Subcutaneous abdominal adipose tissue (tissue), 5 donors: ENCODE measurements at regions not wholly inside any gene's neighbourhood (a gene's known extent, or its start where the extent isn't known, plus 50 kb on each side); places are given as distances from the start of the nearest gene placed in this dataset.

ENCODE experiments used
- H3K27ac ChIP-seq: one replicate; pipeline ENCODE4 v1.7.0; 2013; ENCODE audit warnings: low read depth, mild to moderate bottlenecking, inconsistent platforms, low read length, moderate library complexity
- H3K27me3 ChIP-seq, 5 donors: one replicate each; pipeline ENCODE4 v1.7.0; 2013; ENCODE audit warnings: low read length in 5 of 5, inconsistent platforms in 1 of 5; ENCODE audit not compliant: control insufficient read depth in 5 of 5, insufficient read depth in 4 of 5
- H3K36me3 ChIP-seq, 5 donors: one replicate each; pipeline ENCODE4 v1.7.0; 2013; ENCODE audit warnings: low read length in 5 of 5; ENCODE audit not compliant: control insufficient read depth in 5 of 5, insufficient read depth in 5 of 5
- H3K4me1 ChIP-seq, 5 donors: one replicate each; pipeline ENCODE4 v1.7.0; 2013; ENCODE audit warnings: low read length in 5 of 5, mild to moderate bottlenecking in 3 of 5, moderate library complexity in 1 of 5; ENCODE audit not compliant: control insufficient read depth in 5 of 5, insufficient read depth in 5 of 5
- H3K4me3 ChIP-seq, 5 donors: one replicate each; pipeline ENCODE4 v1.7.0; 2013; ENCODE audit warnings: low read length in 5 of 5, low read depth in 1 of 5
- H3K9ac ChIP-seq, 5 donors: one replicate each; pipeline ENCODE4 v1.7.0; 2013; ENCODE audit warnings: low read length in 5 of 5, mild to moderate bottlenecking in 4 of 5, moderate library complexity in 3 of 5
- H3K9me3 ChIP-seq, 5 donors: one replicate each; pipeline ENCODE4 v1.7.0; 2013; ENCODE audit warnings: low read length in 5 of 5; ENCODE audit not compliant: control insufficient read depth in 5 of 5
- donor health status: healthy.
- donor health status: healthy.
- donor health status: healthy.
- donor health status: healthy.
- donor health status: healthy.

DNA sequence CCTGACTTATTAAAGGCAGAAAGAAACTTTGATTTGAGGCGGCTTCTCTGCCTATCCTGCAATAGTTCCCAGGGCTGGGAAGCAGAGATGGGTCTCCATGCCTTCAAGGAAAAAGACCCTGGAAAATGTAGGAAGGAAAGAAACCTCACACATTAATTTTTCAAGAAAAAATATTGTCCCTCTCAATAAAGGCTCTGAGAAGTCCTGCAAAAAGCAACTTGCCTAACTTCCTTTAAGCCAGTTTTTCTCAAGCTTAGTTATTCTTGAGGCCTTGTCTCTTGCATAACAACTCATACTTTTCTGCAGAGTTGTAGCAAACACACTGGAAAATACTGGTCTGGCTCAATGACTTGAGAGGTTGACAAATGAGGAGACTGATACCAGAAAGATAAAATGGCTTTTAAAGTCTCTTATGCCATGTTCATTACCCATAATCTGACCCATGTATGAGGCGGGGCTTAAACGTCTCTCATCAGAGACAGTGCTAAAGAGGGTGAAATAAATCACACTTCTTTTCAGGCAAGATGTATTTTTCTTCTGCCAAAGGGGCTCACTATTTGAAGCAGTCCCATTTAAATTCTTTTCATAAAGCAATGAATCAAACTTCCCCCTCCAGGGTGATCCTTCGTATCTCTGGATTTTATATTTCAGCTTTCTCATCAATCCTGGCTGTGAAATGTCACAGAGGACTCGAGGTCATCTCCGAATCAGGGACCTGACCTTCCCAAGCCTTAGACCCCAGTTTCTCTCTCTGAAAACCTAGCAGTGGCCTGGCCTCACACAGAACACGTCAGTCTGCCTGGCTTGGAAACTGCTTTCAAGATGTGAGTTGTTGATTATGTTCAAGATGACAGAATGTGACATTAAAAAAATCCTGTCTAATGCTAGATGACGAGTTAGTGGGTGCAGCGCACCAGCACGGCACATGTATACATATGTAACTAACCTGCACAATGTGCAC lies 82.3 kb upstream of the KCNG1 start:
- Histone ChIP-seq H3K9ac (no peak overlapping the region), H3K9me3 (peaks cover 0 to 6% (median 0%) of the 10 kb centered on the region in 5 donors), H3K4me3 (no peak overlapping the region), H3K4me1 (no peaks in the 10 kb centered on the region), H3K27ac (no peak overlapping the region), H3K36me3 (no peaks in the 10 kb centered on the region), H3K27me3 (peaks cover 7 to 23% (median 9%) of the 10 kb centered on the region in 5 donors)

DNA sequence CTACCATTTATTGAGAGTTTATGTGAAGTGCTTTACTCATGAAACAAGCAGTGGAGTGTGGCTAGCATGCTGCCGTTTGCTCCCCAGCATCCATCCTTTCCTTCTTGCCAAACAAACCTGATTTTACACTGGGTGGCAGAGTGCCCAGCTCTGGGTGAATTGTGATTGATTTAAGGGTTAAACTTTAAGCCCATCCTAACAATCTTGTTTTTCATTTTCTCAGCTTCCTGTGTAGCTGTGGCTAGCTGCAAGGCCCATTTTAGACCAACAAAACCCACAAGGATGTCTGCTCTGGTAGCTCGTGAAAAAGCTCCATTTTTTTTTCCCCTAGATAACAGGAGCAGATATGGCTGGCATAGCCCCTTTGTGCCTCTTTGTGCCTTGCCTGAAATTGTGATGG lies 77.7 kb upstream of the KCNG1 start:
- Histone ChIP-seq H3K27me3 (peaks cover 0 to 15% (median 3%) of the 10 kb centered on the region in 5 donors), H3K27ac (no peak overlapping the region), H3K4me3 (no peak overlapping the region), H3K4me1 (no peaks in the 10 kb centered on the region), H3K9ac (no peak overlapping the region), H3K9me3 (peaks cover 0 to 6% (median 0%) of the 10 kb centered on the region in 5 donors), H3K36me3 (no peaks in the 10 kb centered on the region)

DNA sequence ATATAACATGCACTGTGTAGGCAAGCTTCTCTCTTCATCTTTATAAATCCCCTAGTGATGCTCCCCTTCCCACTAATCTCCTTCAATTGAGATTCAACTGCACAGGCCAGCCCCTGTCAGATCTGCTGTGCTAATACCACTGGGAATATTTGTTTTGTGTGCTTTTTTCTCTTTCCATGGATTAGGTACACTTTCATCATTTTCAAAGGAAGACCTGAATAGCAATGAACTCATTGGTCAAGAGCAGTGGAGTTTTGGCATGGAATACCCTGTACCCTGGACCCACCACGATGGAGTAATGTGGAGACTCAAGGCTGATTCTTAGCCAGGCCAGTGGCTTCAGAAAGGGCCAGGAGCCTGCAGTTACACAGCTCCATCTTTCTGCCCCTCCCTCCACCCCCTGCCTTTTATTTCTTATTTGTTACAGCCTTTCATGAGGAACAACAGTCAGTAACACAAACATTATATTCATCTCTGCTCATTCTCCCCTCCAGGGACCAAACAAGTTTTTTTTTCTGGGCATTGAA lies 75.4 kb upstream of the KCNG1 start:
- Histone ChIP-seq H3K36me3 (no peaks in the 10 kb centered on the region), H3K9me3 (peaks cover 0 to 6% (median 0%) of the 10 kb centered on the region in 5 donors), H3K9ac (no peak overlapping the region), H3K4me3 (no peak overlapping the region), H3K27ac (no peak overlapping the region), H3K27me3 (peaks cover 7 to 21% (median 10%) of the 10 kb centered on the region in 5 donors), H3K4me1 (no peaks in the 10 kb centered on the region)

DNA sequence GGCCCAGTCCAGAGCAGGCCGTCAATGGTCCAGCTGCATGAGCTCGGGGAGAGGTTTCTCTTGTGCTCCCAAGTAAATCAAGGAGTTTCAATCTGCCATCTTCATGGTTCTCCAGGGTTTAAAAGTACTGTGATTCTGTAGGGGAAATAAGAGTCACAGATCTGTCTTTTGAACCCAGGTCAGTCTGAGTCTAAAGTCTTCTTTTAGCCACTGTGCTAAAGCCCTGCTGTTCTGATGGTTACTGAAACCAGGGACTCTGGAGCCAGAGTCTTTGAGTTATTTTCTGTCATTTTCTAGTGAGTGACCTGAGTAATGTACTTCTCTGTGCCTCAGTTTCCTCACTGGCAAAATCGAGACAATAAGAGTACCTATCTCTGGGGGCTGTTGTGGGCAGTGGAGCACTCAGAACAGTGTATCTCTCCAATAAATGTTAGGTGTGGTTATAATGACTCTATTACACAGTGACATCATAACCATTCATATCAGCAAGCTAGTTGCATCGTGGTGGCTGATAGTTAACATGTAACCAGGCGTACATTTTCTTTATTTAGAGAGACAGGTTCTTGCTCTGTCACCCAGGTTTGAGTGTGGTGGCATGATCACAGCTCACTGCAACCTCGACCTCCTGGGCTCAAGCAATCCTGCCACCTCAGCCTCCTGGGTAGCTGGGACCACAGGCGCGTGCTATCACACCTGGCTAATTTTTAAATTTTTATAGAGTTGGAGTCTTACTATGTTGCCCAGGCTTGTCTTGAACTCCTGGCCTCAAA lies 74.6 kb upstream of the KCNG1 start:
- H3K4me1 ChIP-seq = no peaks in the 10 kb centered on the region
- H3K9ac ChIP-seq = no peak overlapping the region
- no peak overlapping the region for H3K27ac ChIP-seq

DNA sequence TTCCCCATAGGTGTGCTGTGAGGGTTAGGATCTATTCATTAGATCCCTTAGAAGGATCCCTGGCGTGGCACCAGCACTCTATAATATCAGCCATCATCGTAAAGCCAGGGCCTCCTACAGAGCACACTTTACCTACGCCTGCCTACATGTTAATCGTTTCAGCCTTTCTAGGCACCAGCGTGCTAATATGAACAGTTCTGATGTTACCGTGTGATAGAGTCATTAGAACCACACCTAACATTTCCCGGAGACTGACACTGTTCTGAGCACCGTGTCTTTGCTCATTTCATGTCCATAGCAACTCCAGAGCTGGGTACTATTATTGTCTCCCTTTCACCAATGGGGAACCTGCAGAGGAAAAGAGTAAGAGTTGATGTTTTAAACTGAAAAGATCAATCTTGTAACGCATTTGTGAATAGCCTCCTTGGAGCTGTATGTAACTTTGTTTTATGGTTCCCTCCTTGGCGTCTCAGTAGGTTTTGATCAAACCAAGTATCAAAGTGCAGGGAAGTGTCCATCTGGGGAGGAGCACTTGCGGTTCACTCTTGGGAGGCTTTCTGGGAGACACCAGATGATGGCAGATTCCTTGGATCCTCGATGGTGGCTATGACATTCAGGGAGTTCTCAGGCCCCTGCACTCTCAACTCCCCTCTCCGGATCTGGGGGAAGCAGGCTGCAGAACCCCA lies 73.8 kb upstream of the KCNG1 start:
- H3K27ac ChIP-seq = no peak overlapping the region
- no peaks in the 10 kb centered on the region for H3K4me1 ChIP-seq
- H3K9ac ChIP-seq = no peak overlapping the region
- no peaks in the 10 kb centered on the region for H3K36me3 ChIP-seq
- H3K4me3 ChIP-seq = no peak overlapping the region
- H3K27me3 ChIP-seq = peaks cover 16 to 33% (median 23%) of the 10 kb centered on the region in 5 donors
- H3K9me3 ChIP-seq = no peaks in the 10 kb centered on the region

More for the DNA sequence above, 74.6 kb upstream of the KCNG1 start:
- H3K27me3 ChIP-seq = peaks cover 12 to 26% (median 17%) of the 10 kb centered on the region in 5 donors
- no peaks in the 10 kb centered on the region for H3K36me3 ChIP-seq
- peaks cover 0 to under 1% (median 0%) of the 10 kb centered on the region in 5 donors for H3K9me3 ChIP-seq
- H3K4me3 ChIP-seq = no peak overlapping the region

DNA sequence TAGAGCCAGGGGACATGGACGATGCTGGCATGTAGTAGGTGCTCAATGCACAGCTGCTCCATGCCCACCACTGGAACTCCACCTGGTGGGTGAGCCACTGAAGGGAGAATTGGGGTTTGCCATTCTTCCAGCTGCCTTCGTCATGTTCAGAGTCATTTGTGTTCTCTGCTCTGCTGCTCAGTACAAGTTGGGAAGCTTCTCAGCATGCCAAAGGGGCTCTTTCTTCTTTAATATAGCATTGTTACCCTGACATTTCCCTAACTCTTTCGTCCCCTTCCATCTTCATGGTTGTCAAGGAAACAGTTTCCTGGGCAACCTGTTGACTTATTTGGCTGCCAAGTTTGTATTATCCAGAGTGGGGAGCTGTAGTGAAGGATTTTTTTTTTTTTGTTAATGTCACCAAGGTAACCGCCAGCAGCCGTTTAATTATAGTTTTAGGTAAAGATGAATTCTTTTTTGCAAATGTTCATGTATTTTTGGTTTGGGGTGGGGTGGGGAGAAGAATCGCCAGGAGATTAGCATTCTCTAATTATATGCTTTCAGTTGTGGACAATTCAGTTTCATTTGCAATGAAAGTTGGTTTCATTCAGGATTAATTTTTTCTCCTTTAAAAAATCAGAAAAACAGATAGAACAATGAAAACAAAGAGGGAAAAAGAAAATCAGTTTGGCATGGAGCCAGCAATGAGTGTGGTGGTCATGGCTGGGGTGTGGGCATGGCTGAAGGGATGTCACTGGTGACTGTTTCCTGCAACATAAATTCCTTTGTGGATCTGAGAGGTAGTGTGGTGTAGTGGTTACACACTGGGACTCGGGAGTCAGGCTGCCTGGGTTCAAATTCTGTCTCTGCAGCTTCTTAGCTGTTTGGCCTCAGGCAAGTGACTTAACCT lies 73.0 kb upstream of the KCNG1 start:
- Histone ChIP-seq H3K9me3 (no peaks in the 10 kb centered on the region), H3K27me3 (peaks cover 12 to 32% (median 30%) of the 10 kb centered on the region in 5 donors), H3K36me3 (no peaks in the 10 kb centered on the region), H3K9ac (no peak overlapping the region), H3K4me3 (no peak overlapping the region), H3K4me1 (no peaks in the 10 kb centered on the region), H3K27ac (no peak overlapping the region)

DNA sequence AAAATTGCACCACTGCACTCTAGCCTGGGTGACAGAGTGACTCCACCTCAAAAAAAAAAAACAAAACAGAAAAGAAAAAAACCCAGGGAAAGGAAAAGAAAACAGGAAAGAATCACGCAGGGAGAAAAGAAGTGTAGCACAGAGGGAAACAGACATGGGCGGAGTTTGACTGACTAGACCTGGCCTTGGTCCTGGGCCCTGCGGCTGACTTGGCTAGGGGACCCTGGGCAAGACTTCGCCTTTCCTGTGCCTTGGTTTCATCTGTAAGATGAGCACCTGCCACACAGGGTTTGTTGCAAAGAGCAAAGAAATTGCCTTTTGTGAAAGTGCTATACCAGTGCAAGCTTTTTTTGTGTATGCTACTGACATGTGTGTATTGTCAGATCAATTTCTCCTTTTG lies 71.3 kb upstream of the KCNG1 start:
- H3K27ac ChIP-seq = no peak overlapping the region
- no peaks in the 10 kb centered on the region for H3K9me3 ChIP-seq
- H3K27me3 ChIP-seq = peaks cover 17 to 42% (median 38%) of the 10 kb centered on the region in 5 donors
- no peaks in the 10 kb centered on the region for H3K36me3 ChIP-seq
- H3K4me3 ChIP-seq = no peak overlapping the region
- H3K4me1 ChIP-seq = no peaks in the 10 kb centered on the region
- H3K9ac ChIP-seq = no peak overlapping the region

DNA sequence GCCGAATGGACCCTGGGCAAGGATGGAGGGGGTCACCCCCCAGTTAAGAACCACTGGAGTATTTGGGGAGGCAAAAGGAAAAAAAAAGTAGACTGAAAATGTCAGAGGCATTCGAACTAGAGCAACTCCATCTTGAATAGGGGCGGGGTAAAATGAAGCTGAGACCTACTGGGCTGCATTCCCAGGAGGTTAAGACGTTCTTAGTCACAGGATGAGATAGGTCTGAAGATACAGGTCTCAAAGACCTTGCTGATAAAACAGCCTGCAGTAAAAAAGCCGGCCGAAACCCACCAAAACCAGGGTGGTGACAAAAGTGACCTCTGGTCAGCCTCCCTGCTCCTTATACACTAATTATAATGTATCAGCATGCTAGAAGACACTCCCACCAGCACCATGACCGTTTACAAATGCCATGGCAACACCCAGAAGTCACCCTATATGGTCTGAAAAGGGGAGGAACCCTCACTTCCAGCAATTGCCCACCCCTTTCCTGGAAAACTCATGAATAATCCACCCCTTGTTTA lies 70.4 kb upstream of the KCNG1 start:
- Histone ChIP-seq H3K27me3 (peaks cover 17 to 47% (median 41%) of the 10 kb centered on the region in 5 donors), H3K4me3 (no peak overlapping the region), H3K4me1 (no peaks in the 10 kb centered on the region), H3K27ac (no peak overlapping the region), H3K36me3 (no peaks in the 10 kb centered on the region), H3K9me3 (no peaks in the 10 kb centered on the region), H3K9ac (no peak overlapping the region)

DNA sequence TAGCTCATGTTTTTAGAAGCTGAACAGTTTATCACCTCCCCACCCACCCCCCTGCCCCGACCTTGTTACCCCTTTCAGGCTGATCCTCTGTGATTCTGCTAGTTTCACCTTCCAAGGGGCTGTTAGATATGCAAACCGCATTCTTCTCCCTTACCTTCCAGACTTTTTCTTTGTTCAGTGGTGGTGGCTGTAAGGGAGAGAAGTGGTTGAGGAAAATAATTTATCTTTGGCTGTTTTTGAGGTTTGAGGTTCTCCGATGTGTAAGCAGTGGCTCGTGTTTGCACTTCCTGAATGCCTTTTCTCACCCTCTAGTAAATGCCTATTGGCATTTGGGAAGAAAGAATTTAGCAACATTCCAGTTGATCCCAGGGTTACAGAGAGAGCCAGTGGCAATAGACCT lies 69.4 kb upstream of the KCNG1 start:
- H3K4me3 ChIP-seq = no peak overlapping the region
- H3K27ac ChIP-seq = no peak overlapping the region
- H3K27me3 ChIP-seq = peaks cover 17 to 47% (median 41%) of the 10 kb centered on the region in 5 donors
- no peaks in the 10 kb centered on the region for H3K9me3 ChIP-seq
- H3K4me1 ChIP-seq = no peaks in the 10 kb centered on the region
- H3K9ac ChIP-seq = no peak overlapping the region
- H3K36me3 ChIP-seq = no peaks in the 10 kb centered on the region
